Type B pancreatic cell (in vitro differentiated cells): ENCODE measurements at regions not wholly inside any gene's neighbourhood (a gene's known extent, or its start where the extent isn't known, plus 50 kb on each side); places are given as distances from the start of the nearest gene placed in this dataset.

Experiments used
- DNase-seq: peaks from one replicate; pipeline ENCODE4 v3.0.0; 2021; ENCODE audit warnings: mixed read lengths; ENCODE audit not compliant: unreplicated experiment; ENCODE audit errors: extremely low spot score
- H3K27ac Mint-ChIP-seq: 2 replicates; pipeline ENCODE4 v1.8.0; 2021; ENCODE audit warnings: mild to moderate bottlenecking, mixed read lengths
- H3K27me3 Mint-ChIP-seq: 2 replicates; pipeline ENCODE4 v1.8.0; 2021; ENCODE audit warnings: mixed read lengths
- H3K36me3 Mint-ChIP-seq: 2 replicates; pipeline ENCODE4 v1.8.0; 2021; ENCODE audit warnings: mixed read lengths
- H3K4me1 Mint-ChIP-seq: one replicate; pipeline ENCODE4 v1.8.0; 2021; ENCODE audit warnings: mixed read lengths; ENCODE audit not compliant: unreplicated experiment
- H3K4me3 Mint-ChIP-seq: 2 replicates; pipeline ENCODE4 v1.8.0; 2021; ENCODE audit warnings: mild to moderate bottlenecking, mixed read lengths
- H3K9me3 Mint-ChIP-seq: 2 replicates; pipeline ENCODE4 v1.8.0; 2021; ENCODE audit warnings: mixed read lengths
- TF ChIP-seq, protein P1 (sequence below): fragments of 200-600 bp; sonication (generic); conservative IDR thresholded peaks from 2 replicates; pipeline ENCODE4 v1.5.0; 2021; ENCODE audit warnings: antibody characterized with exemption, mild to moderate bottlenecking

GRCh38 chr3:89052386-89052785 lies 55.0 kb upstream of the EPHA3 start:
- H3K27me3 Mint-ChIP-seq = no peaks in the 10 kb centered on the region
- H3K36me3 Mint-ChIP-seq = no peaks in the 10 kb centered on the region
- H3K4me1 Mint-ChIP-seq = no peaks in the 10 kb centered on the region
- H3K4me3 Mint-ChIP-seq = no peak overlapping the region
- TF ChIP-seq, protein P1, sequence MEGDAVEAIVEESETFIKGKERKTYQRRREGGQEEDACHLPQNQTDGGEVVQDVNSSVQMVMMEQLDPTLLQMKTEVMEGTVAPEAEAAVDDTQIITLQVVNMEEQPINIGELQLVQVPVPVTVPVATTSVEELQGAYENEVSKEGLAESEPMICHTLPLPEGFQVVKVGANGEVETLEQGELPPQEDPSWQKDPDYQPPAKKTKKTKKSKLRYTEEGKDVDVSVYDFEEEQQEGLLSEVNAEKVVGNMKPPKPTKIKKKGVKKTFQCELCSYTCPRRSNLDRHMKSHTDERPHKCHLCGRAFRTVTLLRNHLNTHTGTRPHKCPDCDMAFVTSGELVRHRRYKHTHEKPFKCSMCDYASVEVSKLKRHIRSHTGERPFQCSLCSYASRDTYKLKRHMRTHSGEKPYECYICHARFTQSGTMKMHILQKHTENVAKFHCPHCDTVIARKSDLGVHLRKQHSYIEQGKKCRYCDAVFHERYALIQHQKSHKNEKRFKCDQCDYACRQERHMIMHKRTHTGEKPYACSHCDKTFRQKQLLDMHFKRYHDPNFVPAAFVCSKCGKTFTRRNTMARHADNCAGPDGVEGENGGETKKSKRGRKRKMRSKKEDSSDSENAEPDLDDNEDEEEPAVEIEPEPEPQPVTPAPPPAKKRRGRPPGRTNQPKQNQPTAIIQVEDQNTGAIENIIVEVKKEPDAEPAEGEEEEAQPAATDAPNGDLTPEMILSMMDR = no peak
- no peak for DNase-seq
- H3K9me3 Mint-ChIP-seq = no peaks in the 10 kb centered on the region
- H3K27ac Mint-ChIP-seq = no peak overlapping the region

- H3K27me3 Mint-ChIP-seq = no peaks in the 10 kb centered on the region
- no peak overlapping the region for H3K4me3 Mint-ChIP-seq
- H3K27ac Mint-ChIP-seq = no peak overlapping the region
- no peaks in the 10 kb centered on the region for H3K4me1 Mint-ChIP-seq
- no peaks in the 10 kb centered on the region for H3K36me3 Mint-ChIP-seq
- TF ChIP-seq, protein P1 = no peak
- no peaks in the 10 kb centered on the region for H3K9me3 Mint-ChIP-seq
- no peak for DNase-seq
Observed at GRCh38 chr3:89057398-89057797, 50.0 kb upstream of the EPHA3 start.
